GM18858 (cell line): ENCODE measurements at regions not wholly inside any gene's neighbourhood (a gene's known extent, or its start where the extent isn't known, plus 50 kb on each side); places are given as distances from the start of the nearest gene placed in this dataset.
"Not testable (repeated sequence)": the region's sequence is repeated elsewhere in the genome, so short reads cannot be mapped to it uniquely, and the experiment has no call there.

Experiments
- ATAC-seq: cut with Tn5 transposase; IDR thresholded peaks from one replicate; pipeline ENCODE4 v1.9.1; 2021; ENCODE audit not compliant: unreplicated experiment

DNA sequence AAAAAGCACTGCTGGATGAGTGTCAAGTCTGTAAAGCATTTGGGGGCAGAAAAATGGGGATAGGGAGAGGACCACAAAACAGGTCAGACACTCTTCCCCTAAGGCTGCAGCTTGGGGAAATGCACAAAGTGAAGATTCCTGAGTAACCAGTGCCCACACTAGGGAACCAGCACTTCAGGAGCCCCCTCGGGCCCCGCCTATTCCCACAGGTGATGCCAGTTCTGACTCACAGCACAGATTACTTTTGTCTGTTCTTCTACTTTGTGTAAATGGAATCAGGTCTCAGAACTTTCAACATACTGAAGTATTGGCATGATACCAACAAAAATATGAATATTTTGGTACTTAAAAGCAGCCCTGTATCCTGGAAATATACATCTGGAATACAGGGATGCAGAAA, 112.5 kb downstream of the ADRA2C start:
- no peak for ATAC-seq

DNA sequence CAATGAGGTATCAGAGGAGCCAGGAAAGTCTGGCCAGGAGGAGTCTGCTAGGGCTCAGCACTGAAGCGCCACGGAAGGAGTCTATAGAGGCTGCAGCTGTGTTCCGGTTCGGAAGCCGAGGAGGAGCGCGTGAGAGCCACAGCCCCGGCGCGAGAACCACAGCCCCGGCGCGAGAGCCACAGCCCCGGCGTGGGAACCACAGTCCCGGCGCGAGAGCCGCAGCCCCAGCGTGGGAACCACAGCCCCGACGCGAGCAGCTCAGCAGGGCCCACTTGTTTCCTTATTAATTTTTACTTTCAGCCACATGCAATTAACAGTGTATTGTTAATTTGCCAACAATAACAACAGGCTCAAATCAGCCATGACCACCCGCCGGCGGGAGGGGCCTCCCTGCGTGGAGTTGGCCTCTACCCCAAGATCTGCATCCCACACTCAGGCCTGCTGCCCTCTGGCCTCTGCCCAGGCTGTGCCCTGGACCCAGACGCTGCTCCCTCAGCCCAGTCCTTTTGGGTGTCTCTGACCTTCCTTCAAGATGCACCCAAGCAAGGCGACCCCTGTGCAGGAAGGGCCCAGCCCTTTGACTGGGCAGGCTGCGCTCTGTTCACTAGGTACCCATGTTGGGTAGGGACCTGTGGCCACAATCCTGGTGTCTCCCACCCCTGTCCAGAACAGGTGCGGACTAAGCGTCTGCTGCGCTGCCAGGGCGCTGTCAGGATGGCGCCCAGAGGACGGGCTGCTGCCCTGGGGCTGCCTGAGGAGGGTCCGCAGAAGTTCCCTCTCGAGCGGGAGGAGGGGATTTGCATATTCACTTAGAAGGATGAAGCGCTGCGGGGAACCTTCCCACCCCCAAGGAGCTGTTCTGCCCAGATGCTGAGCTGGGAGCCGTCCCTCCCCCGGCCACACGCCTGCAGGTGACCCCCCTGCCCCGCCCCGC, 113.8 kb downstream of the ADRA2C start:
- ATAC-seq: no peak

DNA sequence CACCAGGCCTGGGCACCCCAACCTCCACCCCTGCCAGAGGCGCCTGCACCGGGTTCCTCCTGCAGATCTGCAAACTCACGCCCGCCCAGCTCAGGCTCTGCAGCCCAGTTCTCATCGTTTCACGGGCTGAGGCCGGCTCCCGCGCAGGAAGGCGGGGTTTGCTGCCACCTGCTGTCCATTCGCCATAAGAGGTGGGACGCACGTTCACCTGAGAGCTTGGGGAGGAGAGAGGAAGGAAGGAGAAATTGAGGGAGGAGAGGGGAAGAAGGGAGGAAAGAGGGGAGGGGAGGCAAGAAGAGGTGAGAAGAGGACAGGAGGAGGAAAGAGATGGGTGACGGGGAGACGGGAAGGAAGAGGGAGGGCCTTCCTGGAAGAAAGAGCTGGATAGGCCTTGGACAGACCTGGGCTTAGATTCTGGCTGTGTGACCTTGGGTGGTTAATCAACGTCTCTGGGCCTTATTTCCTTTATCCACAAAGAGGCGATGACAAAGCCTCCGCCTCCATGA, 114.5 kb downstream of the ADRA2C start:
- no peak for ATAC-seq

DNA sequence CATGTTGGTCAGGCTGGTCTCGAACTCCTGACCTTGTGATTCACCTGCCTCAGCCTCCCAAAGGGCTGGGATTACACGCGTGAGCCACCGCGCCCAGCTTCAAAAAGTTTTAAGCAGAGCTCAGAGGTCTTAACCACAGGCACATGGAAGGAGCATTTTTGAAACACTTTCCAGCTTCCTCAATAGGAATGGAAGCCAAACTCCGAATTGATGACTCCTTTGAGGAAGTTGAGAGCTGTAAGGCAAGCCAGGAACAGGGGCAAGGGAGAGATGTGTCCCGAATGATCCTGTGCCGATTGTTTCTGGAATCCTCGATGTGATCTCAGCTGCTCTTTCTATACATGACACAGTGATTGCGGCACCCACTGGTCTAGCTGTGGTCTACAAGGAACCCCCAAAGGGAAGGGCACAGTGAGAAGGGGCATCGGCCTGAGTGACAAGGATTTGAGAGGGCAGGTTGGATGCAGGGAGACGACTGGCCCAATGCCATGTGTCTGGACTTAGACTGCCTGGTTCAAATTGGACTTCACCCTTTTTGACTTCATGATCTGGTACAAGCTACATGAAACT, 116.2 kb downstream of the ADRA2C start:
- not testable (repeated sequence) for ATAC-seq

DNA sequence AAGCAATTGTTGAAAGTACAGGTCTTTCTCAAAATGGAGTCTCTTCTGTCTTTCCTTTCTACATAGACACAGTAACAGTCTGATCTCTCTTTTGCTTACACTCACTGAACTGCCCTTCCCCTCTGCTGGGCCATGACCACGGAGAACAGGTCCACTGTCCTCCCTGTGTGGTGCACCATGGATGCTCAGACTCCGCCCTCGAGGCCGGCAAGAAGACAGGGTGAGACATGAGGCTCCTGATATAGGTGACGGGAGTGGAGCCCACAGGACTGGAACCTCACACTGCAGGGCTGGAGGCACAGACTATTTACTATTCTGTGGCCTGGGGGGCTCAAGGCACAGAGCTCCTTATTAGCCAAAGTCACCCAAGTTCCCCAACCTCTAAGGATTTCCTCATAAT, 118.1 kb downstream of the ADRA2C start:
- not testable (repeated sequence) for ATAC-seq

DNA sequence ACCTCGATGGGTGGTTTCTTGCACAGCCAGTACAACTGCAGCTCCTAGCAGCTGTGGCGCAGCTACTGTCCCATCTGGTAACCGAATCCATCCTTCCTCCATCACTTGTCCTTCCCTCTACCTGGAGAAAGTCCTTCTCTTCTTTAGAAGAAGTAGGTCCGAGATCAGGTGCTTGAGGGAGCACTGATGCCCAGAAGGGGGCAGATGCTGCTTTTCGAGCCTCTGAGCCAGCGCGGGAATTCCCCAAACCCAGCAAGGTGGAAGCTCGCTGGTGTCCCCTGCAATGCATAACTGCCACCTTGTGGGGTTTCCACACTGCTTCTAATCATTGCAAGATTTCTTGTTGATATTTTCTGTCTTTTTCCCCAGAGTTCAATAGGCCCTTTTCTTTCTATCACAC, 127.4 kb downstream of the ADRA2C start:
- not testable (repeated sequence) for ATAC-seq

DNA sequence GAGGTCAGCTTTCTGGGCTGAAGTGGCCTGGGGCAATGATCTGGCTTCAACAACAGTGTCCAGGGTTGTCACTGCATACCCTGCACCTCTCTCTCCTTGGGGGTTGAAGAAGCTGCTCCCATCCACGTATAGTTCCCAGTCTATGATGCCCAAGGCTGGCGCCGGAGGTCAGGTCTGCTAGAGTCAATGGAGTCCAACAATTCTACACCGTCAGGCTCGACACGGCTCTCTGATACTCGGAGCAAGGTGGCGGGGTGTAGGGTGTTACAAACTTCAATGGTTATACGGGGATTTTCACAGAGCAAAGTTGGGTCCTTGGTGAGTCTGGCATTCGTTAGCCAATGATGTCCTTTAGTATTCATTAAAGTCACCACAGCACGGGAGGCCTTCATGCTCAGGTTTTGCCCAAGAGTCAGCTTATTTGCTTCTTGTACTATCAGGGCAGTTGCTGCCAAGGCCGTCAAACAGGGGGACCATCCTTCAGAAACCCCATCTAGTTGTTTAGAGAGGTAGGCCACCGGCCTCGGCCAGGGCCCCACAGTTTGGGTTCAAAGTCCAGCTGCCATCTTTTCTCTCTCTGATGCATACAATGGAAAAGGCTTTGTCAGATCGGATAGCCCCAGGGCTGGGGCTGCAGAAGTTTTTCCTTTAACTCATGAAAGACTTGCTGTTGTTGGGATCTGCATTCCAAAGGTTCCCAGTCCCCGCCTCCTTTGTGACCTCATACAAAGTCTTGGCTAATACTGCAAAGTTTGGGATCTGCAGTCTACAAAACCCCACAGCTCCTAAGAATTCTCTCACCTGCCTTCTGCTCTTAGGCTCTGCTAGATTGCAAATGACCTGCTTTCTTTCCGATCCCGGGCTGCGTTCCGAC, 128.1 kb downstream of the ADRA2C start:
- not testable (repeated sequence) for ATAC-seq

DNA sequence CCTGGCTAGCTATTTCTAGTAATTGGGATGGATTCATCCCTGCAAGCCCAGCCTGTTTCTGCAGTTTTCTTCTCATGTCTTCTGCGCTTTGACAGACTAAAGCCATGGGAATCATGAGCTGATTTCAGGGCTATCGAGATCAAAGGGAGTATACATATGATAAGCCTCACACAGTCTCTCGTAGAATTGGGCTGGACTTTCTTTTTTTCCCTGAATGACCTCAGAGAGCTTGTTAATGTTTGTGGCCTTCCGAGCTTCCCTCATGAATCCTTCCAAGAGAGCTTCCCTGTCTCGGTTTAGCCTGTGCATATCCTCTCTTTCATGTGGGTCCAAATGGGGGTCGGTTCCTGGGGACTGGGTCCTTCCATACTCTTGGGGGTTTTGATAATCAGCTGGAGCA, 130.3 kb downstream of the ADRA2C start:
- no peak for ATAC-seq

DNA sequence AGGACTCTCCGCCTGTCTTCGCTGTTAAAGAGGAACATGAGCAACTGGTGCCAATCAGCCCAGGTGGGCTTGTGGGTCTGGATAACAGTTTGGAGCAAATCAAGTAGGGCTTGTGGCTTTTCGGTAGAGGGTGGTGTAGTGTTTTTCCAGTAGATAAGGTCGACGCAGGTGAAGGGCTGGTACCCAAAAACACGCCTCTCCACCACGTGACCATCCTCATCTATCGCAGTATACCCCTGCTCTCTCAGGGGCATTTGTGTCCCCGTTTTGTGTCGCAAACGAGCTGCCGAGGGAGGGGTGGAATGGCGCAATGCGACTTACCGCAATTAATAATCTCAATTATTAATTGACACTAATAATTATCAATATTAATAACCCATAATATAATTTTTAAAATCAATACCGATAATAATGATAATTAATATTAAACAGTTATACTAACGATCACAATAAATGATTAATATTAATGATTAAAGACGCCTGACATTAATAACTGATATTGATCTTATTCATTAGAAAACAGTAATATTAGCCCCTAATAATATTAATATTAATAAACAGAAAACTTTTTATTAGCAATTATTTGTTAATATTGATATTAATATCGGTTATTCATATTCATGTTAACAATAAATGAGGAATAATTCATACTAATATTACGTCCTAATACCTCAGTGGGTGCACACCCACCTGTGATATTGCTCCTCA, 130.8 kb downstream of the ADRA2C start:
- not testable (repeated sequence) for ATAC-seq

DNA sequence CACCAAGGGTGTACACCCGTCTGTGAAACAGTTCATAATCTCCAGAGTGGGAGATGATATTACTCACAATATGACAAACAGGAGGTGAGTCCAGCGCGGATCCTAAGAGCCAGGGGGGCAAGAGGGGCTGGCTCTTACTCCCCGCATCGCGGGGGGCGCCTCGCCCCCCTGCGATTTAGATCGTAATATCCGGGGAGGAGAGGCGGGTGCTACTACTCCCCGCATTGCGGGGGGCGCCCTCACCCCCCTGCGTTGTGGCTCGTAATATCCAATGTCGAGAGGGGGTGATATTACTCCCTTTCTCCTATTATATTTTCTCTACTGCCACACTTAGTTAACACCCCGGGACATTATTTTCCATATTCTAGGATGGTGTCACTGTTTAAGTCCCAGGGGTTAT, 131.9 kb downstream of the ADRA2C start:
- no peak for ATAC-seq

DNA sequence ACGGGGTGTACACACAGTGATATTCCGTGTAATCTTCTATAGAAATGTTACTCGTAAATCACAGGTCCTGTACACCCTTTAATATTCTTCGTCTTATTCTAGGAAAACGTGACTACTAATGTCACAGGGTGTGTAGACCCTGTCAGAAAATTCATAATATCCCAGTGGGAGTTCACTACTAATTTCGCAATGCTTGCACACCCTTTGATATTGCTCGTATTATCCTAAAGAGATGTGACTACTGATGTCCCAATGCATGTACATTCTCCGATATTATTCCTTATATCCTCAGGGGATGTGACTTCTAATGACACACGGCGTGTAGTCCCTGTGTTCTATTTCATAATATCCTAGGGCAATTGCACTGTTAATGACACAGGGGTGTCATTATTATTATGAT, 132.7 kb downstream of the ADRA2C start:
- not testable (repeated sequence) for ATAC-seq

DNA sequence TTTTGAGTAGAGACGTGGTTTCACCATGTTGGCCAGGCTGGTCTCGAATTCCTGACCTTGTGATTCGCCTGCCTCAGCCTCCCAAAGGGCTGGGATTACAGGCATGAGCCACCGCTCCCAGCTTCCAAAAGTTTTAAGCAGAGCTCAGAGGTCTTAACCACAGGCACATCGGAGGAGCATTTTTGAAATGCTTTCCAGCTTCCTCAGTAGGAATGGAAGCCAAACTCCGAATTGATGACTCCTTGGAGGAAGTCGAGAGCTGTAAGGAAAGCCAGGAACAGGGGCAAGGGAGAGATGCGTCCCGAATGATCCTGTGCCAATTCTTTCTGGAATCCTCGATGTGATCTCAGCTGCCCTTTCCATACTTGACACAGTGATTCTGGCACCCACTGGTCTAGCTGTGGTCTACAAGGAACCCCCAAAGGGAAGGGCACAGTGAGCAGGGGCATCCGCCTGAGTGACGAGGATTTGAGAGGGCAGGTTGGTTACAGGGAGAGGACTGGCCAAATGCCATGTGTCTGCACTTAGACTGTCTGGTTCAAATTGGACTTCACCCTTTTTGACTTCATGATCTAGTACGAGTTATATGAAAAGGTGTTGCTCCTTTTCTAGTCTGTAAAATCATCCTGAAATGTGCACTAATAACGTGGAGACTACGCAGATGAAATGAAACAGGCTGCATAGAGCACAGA, 138.2 kb downstream of the ADRA2C start:
- not testable (repeated sequence) for ATAC-seq

DNA sequence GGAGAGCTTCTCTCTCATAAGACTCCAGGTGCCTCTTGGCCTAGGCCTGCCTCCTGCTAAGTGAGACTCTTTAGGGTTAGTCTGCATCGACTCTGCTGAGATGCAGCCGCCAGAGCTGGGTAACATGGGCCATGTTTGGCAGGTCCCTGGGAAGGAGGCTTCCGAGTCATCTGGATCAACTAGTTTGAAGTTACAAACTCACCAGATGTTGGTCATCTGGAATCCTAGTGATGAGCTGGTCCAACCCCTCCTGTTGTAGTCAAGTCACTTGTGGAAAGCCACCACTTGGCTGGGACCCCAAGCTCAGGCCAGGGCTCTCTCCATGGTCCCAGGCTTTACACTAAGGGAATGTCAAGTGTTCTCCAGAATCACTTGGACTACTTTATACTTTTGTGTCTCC, 143.4 kb downstream of the ADRA2C start:
- not testable (repeated sequence) for ATAC-seq

DNA sequence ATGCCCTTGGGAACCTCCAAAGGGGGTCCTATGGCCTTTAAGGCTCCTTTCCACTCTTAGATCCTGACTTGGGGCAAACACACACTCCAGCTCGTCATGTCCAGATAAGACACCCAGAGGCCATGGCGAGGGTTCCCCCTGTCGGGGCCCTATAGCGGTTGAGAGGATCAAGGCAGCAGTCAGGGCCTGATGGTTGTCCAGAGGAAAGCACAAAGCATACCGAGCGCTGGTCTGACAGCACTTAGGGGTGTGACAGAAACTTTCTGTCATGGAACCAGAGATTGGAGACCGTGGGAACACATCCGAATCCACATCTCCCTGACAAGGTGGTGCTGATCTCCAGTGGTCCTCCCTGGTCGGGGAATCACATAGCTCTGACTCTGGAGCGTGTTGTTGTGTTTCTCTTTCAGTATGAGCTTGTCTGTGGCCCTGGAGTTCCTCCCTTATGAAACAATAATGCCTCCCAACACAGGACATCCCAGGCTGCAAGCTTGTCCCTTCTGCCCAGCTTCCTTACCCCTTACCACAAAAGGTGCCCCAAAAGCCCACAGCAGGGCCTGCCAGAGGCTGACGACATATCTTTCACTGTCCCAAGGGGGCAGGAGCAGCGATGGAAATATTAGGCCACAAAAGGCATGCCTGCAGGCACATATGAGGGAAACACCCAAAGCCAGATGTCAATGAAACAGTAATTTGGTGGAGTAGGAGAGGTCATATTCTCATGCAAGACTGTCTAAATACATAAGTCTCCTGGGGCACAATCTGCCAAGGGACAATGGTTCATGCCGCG, 144.2 kb downstream of the ADRA2C start:
- ATAC-seq: not testable (repeated sequence)

DNA sequence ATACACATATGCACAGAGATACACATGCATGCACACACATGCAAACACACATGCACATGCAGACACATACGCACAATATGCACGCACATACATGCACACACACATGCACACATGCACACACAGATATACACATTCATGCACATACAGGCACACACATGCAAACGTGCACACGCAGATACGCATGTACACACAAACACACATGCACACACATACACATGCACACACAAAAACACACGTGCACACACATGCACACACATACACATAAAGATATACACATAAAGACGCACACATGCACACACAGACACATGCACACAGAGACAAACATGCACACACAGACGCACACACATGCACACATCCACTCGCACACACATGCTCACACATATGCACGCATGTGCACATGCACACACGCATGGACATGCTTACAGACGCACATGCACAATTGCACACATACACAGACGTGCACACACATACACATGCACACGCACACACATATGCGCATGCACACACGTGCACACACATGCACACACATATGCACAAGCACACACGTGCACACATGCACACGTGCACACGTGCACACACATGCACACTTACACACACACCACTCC, 145.2 kb downstream of the ADRA2C start:
- no peak for ATAC-seq

DNA sequence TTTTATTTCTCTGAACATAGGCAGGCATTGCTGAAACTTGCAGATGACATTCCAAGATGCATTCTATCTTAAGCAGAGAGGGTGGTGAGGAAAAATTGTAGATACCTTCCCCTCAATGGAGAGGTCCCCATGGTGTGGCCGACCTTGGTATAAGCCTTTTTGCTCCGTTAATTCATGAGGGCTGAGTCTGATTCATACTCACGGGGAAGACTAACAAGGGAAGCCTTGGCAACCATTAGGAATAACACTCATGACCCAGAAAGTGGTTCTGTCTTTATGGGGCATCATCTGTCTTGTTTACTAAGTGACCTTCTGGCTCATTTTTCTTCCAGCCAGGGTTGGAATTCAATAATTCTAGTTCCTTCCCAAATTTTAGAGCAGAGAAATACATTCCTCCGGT, 148.3 kb downstream of the ADRA2C start:
- not testable (repeated sequence) for ATAC-seq

DNA sequence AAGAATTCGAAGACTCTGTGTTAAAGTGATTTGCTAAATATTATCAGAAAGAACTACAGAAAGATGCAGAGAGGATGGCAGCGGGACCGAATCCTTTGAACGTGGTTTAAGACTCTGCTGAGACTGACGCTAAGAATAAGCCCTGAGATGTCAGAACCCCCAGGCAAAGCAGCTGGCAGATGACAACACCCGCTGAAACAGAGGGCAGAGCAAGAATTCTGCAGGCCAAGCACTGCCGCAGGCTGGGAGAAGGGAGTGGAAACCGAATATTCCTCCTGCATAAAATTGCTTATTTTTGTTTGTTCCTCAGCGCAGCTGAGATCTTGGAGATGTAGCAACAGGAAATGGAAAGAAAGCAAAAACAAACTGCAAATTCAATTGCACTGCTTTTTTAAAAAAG, 153.3 kb downstream of the ADRA2C start:
- ATAC-seq: not testable (repeated sequence)

DNA sequence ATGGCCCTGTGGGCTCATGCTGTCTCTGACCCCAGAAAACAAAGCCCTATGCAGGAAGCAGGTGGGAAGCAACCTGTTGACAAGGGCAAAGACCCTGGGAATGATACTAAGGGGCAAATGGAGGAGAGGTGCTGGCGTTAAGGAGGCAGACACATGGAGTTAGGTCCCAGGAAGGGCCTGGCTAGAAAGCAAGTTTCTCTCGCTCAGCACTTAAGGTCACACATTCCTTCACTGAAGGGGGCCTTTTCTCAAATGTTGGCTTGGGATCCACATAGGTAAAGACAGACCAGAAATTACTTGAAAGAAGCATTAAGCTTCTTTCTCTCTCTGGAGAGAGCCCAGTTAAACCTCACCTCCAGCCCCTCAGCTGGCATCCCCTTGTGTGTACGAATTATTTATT, 155.7 kb downstream of the ADRA2C start:
- ATAC-seq: not testable (repeated sequence)

DNA sequence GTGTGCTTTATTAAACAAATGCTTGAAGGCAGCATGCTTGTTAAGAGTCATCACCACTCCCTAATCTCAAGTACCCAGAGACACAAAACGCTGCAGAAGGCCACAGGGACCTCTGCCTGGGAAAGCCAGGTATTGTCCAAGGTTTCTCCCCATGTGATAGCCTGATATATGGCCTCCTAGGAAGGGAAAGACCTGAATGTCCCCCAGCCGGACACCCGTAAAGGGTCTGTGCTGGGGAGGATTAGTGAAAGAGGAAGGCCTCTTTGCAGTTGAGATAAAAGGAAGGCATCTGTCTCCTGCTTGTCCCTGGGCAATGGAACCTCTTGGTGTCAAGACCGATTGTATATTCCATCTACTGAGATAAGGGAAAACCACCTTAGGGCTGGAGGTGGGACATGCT, 159.7 kb downstream of the ADRA2C start:
- ATAC-seq: not testable (repeated sequence)
